22Rv1 (cell line): ENCODE measurements at regions not wholly inside any gene's neighbourhood (a gene's known extent, or its start where the extent isn't known, plus 50 kb on each side); places are given as distances from the start of the nearest gene placed in this dataset.
"Not testable (repeated sequence)": the region's sequence is repeated elsewhere in the genome, so short reads cannot be mapped to it uniquely, and the experiment has no call there.

Experiments
- H3K27ac ChIP-seq: fragments of 450-650 bp; 2 replicates; pipeline ENCODE4 v1.5.1; 2017
- CTCF ChIP-seq: fragments of 450-650 bp; IDR thresholded peaks from 2 replicates; pipeline ENCODE4 v1.5.1; 2017; ENCODE audit warnings: mild to moderate bottlenecking
- ZFX ChIP-seq: fragments of 450-650 bp; IDR thresholded peaks from 2 replicates; pipeline ENCODE4 v1.6.1; 2017; ENCODE audit warnings: antibody characterized with exemption, borderline replicate concordance

- no peak overlapping the region for H3K27ac ChIP-seq
- TF ChIP-seq ZFX: no peak
- TF ChIP-seq CTCF: no peak
Measured at GRCh38 chr20:40019510-40019909, 669.5 kb downstream of the MAFB start.

GRCh38 chr20:40017765-40018164 is 671.3 kb downstream of the MAFB start:
- H3K27ac ChIP-seq: no peak overlapping the region
- TF ChIP-seq CTCF (no peak), ZFX (no peak)

GRCh38 chr20:40016890-40017289 is 672.1 kb downstream of the MAFB start:
- no peak overlapping the region for H3K27ac ChIP-seq
- no peak for TF ChIP-seq ZFX
- TF ChIP-seq CTCF: no peak

- TF ChIP-seq ZFX: no peak
- no peak for TF ChIP-seq CTCF
Measured at GRCh38 chr20:40016392-40016791, 672.6 kb downstream of the MAFB start.

GRCh38 chr20:40012026-40012425 is 677.0 kb downstream of the MAFB start:
- not testable (repeated sequence) for H3K27ac ChIP-seq

More at GRCh38 chr20:40016392-40016791, 672.6 kb downstream of the MAFB start:
- H3K27ac ChIP-seq: no peak overlapping the region

- TF ChIP-seq CTCF: no peak
- TF ChIP-seq ZFX: no peak
Measured at GRCh38 chr20:40010483-40010882, 678.6 kb downstream of the MAFB start.

GRCh38 chr20:40009542-40009941 is 679.5 kb downstream of the MAFB start:
- TF ChIP-seq ZFX (no peak), CTCF (no peak)
- no peak overlapping the region for H3K27ac ChIP-seq

More at GRCh38 chr20:40010483-40010882, 678.6 kb downstream of the MAFB start:
- H3K27ac ChIP-seq: no peak overlapping the region

- no peak overlapping the region for H3K27ac ChIP-seq
- TF ChIP-seq ZFX (no peak), CTCF (no peak)
Measured at GRCh38 chr20:40008177-40008576, 680.9 kb downstream of the MAFB start.
